SH-SY5Y (cell line): ENCODE measurements at regions not wholly inside any gene's neighbourhood (a gene's known extent, or its start where the extent isn't known, plus 50 kb on each side); places are given as distances from the start of the nearest gene placed in this dataset.

Source experiments
- GATA2 ChIP-seq: IDR thresholded peaks from 2 replicates; pipeline ENCODE4 v1.6.1; 2011; ENCODE audit warnings: mild to moderate bottlenecking, low read depth, low read length
- GATA3 ChIP-seq: IDR thresholded peaks from 2 replicates; pipeline ENCODE4 v1.6.1; 2011; ENCODE audit warnings: low read depth, mild to moderate bottlenecking, low read length, moderate library complexity

DNA sequence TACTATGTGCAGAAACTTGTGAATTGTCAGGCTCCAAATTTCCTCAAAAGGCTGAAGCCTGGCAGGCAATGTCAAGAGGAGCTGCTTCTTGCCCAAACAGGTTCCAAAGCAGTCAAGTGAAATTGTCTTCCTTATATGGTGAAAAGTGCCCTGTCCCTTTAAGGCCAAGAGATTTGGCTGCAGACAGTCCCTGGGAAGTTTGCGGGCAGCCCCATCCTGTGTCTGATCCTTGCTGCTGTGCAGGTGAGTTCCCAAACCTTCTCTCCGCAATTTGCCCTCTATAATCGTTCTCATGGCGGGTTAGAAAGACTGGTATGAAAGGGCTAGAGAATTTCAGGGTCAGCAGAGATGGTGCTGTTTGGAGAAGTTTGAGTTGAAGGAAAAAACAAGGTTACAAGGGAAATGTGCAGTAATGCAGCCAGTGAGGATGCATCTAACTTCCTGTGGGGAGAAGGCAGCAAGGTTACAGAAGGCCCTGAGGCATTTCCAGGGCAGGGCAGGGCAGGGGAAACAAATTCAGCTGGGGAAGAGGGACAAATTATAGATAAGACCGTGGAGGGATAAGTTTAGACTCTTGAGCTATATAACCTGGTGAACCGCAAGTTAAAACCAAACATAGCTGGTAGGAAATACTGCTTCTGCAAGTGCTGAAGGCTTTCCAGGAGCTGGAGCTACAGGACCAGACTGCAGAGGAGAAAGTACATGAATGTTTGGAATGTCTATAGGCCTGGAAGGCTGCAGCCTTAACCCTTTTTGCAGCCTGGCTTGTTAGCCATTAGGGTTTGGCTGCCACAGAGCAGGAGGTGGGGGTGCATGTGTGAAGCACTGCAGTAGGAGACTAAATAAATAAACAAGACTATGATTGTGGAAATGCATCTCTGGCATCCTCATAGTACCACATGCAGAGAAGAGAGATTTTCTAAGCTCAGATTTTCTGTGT, 256.2 kb upstream of the IL12A start:
- TF ChIP-seq GATA3 (no peak), GATA2 (no peak)
